HG03457 (cell line): ENCODE measurements at regions not wholly inside any gene's neighbourhood (a gene's known extent, or its start where the extent isn't known, plus 50 kb on each side); places are given as distances from the start of the nearest gene placed in this dataset.

Experiments
- ATAC-seq: cut with Tn5 transposase; IDR thresholded peaks from one replicate; pipeline ENCODE4 v1.9.1; 2021; ENCODE audit warnings: moderate number of reproducible peaks; ENCODE audit not compliant: unreplicated experiment

DNA sequence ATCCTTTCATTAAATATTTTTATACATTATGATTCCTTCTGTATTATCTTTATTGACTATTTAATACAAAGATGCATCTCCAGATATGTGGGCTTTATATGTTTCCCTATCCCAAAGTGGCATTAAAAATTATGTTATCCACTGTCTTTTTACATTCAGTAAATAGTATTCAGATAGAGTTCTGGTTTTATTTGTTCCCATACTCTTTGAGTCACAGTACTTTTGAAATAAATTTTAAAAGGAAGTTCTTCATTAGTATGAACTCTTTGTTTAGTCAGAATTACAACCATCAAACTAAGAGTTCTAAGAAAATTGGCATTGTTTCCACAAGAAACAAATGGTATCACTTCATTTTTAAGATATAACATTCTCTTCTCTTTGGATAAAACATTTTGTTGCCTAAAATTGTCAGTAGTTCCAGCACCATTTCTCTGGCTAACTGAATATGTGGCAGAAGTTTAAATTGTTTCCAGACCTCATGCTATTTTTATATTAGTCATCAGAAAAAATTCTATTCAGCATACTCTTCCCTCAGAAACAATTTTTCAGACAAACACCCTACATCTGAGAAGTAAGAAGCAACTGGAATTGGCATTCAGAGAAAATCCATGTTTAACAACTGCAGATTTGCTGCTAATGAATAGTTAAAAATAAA, 88.5 kb upstream of the COL5A2 start:
- ATAC-seq = no peak

DNA sequence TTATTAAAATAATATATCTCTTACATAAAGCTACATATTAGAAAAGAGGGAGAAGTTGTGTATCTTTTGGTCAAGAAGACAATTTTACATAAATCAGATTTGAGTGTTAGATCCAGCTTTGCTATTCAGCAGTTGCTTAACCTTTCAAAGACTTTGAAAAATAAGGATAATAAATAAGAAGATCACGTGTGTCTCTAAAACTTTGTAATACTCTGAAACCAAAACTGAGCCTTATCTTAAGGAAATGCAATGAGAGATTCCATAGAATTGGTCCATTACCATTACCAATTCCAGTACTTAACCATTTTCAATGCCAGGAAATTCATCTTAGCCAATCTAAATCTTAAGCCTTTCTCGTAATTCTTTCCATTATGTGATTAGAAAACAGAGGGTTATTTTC, 89.2 kb upstream of the COL5A2 start:
- no peak for ATAC-seq

DNA sequence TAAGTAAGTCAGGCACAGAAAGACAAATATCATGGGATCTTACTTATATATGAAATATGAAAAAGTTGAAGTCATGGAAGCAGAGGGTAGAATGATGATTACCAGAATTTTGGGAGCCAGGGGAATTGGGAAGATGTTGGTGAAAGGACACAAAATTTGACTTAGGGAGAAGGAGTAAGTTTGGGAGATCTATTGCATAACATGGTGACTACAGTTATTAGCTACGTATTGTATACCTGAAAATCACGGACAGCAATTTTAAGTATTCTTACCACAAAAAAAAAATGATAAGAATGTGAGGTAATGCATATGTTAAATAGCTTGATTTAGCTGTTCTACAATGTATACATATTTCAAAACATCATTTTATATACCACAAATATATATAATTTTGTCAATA, 94.2 kb upstream of the COL5A2 start:
- ATAC-seq = no peak

DNA sequence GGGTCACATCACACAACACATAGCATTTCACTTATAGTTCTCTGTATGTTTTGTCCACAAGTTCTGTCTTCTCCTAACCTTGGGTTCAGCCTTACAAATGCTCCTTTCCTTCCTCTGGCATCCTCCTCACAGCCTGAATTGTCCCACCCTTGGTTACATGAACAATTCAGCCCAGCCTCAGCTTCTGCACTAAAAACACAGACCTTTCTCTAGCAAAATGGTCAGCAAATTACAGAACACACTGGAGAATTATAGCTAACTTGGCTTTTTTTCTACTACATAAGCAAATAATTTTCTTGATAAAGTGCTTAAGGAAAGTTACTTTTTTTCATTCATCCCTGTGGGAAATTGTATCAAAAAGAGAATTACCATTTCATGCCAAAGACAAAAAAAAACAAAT, 94.8 kb upstream of the COL5A2 start:
- no peak for ATAC-seq

DNA sequence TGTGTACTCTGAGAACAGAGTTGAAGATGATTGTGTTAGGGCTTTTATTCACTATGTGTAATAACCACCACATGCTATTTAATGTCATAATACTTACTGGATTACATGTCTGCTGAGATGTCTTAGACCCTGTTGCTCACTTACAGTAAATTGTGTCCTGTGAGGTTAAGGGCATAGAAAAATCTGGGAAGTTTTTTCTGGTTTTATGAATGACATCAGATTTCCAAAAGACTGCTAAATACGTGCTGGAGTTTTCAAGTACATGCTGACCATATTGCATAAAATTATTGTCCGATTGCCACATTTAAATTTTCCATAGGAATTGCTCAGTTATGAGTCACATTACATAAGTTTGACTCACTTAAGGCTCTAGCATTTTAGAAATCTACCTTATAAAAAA, 96.7 kb upstream of the COL5A2 start:
- no peak for ATAC-seq

- no peak for ATAC-seq
Measured at GRCh38 chr2:189281201-189281600, 101.6 kb upstream of the COL5A2 start.

GRCh38 chr2:189285349-189285748, 105.8 kb upstream of the COL5A2 start:
- ATAC-seq = no peak

DNA sequence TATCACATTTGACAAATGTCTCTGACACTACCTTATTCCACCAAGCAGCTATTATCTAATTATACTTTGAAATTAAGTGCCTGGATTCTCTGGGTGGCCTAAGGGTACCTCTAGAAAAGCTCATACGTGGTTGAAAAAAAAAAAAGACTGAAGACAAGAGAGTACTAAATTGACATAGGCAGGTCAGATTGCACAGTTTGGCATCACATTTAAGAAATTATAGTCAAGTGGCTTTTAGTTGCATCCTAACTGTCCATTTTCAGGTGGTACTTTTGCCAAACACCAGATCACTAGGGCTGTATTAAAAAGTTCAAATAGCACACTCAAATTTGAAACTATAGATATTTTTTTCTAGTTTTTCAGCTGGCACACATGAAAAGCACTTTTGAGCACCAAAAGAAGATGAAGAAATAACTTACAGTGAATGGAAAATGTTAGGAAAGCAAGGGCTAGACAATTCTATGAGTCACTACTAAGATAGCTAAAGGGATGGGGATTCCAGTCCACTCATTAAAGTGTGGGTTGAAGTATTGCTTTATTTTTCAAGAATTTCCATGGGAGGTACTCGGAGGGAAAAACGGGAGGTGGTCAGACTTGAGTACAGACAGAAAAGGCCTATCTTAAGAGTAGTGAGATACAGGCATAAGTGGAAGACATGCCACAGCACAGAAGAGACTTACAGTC, 106.5 kb upstream of the COL5A2 start:
- no peak for ATAC-seq

DNA sequence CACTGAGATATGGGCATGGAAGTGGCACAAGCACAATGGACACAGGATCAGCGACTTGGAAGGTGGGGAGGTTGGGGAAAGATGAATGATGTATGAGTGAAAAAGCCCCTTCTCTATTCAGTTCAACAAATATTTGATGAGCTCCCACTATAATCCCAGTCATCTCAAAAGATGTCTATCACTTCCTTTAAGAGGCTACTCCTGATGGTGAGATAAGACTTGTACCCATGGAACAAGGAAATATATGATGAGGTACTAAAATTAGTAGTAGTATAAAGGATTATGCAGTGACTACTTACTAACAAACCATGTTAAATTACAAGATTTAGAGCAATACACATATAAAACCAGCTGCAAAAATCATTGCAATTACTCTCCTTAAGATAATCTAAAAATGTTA, 107.8 kb upstream of the COL5A2 start:
- no peak for ATAC-seq

DNA sequence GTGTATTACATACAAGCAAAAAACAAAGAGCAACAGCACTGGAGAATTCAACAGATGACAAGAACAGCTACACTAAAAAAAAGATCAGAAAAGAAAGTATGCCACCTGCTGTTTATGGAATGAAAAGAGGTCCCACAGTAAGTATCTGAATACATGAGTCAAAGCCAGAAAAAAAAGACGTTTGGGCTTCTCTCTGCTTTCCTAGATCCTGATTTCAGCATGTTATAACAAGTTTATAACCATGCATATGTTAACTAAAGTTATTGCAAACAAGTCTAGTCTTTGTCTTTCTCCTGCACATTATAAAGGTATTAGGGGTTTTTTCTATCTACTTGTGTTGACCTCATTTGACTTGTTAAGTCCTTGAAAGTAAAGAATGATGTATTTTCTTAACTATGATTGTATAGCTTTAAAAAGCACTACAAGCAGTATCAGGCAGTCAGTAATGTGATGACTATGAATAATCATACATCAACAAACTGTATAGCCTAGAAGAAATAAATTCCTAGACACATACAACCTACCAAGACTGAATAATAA, 108.5 kb upstream of the COL5A2 start:
- ATAC-seq = no peak

DNA sequence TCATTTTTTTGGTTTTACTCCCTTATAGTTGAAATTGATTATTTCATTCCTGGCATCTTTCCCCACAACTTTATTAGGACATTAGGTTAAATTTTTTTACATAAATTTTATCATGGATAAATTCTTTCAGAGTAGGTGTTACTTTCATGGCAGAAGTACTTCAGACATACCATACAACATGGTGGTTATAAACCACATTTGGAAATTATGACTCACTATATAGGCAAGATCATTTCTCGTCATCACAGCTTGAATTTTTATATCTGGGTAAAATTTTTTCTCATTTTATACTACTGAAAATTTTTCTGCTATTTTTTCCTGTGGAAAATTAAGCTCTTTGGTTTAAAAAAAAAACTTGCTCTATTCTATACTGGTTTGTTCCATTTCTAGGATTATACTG, 111.9 kb upstream of the COL5A2 start:
- no peak for ATAC-seq

DNA sequence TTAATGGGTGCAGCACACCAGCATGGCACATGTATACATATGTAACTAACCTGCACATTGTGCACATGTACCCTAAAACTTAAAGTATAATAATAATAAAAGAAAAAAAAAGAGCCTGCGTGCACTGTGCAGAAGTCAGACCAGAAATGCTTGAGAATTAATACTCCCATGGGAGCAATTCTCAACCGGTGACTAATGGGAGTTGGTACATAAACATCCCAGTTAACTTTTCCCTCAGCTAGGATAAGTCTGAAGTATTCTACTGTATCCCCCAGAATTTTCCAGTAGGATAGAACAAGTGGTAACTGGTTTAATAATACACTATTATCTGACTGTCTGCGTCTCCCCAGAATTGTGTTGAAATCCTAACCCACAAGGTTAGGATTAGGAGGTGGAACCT, 113.6 kb upstream of the COL5A2 start:
- no peak for ATAC-seq

- ATAC-seq = no peak
Measured at GRCh38 chr2:189297446-189297845, 117.9 kb upstream of the COL5A2 start.

DNA sequence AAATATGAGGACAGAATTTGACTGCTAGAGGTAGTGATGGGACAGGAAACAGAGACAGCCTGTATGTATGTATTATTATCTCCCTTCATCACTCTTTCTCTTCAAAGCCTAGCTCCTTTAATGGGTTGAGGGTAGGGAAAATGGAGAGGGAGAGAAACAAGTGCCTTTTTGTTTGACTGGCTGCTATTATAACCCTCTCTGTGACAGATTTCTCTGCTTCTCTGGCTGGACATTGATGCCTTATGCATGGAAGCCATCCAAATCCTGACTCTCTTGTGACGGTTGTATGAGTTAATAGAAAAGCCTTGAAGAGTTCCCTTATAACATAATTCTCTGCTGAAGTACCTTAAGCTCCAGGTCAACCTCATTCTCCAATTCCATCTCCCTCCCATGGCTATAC, 118.5 kb upstream of the COL5A2 start:
- no peak for ATAC-seq

DNA sequence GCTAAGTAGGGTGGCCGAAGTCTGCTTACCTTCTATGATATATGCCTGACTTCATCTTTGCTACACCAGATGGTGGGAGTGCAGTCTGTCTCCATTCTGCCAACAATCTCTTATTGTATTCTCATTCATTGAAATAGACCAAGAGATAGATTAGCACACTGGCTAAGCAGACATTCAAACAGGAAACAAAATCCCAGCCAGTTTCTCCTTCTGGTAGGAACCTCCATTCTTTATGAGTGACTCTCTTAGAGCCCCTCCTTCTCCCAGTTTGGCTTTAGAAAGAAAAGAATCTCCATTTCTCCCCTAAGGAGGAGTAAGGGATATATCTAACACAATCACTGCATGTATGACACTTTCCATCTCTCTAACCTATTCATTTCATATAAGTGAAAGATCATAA, 118.9 kb upstream of the COL5A2 start:
- no peak for ATAC-seq

DNA sequence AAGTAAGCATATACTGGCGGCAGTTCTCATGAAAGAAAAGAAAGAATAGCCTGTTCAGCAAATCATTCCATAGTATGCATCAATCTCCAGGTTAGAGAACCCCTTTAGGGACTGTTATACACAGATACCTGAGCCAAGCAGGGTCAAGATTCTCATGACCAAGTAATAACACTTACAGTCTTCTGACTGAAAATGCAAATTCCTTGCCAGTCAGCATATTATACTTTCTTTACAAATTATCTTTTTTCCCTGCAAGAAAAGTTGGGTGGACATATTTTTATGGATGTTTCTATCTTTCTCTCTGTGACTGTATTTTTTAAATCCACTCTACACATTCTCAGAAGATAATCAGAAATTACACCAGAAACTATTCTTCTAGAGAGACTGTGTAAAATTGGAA, 120.4 kb upstream of the COL5A2 start:
- no peak for ATAC-seq

DNA sequence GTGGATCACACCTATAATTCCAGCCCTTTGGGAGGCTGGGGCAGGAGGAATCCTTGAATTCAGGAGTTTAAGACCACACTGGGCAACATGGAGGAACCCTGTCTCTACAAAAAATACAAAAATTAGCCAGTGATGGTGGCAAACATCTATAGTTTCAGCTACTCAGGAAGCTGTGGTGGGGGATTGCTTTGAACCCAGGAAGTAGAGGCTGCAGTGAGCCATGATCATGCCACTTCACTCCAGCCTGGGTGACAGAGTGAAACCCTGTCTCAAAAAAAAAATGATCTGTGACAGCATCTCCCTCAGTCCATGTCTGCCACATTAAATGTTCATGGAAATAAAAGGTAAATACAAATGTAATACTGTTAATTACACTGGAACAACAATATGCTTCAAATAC, 121.4 kb upstream of the COL5A2 start:
- no peak for ATAC-seq

GRCh38 chr2:189302274-189302948, 122.8 kb upstream of the COL5A2 start:
- no peak for ATAC-seq

- no peak for ATAC-seq
Measured at GRCh38 chr2:189304360-189304759, 124.8 kb upstream of the COL5A2 start.

DNA sequence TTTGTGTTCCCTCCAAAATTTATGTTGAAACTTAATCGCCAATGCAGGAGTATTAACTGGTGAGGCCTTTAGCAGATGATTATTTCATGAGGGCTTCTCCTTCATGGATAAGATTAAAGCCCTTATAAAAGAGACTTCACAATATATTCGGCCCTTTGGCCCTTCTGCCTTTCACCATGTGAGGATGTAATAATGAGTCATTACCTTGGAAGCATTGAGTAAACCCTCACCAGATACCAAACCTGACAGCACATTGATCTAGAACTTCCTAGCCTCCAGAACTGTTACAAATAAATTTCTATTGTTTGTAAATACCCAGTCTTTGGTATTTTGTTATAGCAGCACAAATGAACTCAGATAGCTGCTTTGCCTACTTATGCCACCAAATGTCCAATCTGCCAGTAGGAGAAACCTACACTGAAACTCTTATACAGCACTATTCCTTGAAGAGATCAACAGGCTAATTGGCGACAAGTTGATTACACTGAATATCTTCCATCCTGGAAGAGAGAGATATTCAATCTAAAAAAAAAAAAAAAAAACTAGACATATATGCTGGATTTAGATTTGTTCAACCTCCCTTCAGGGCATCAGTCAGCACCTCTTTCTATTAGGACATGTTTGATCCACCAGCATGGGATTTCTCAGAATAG, 125.9 kb upstream of the COL5A2 start:
- no peak for ATAC-seq

GRCh38 chr2:189306525-189306924, 127.0 kb upstream of the COL5A2 start:
- ATAC-seq = no peak
